Lower leg skin (tissue), 4 donors: ENCODE measurements at regions not wholly inside any gene's neighbourhood (a gene's known extent, or its start where the extent isn't known, plus 50 kb on each side); places are given as distances from the start of the nearest gene placed in this dataset.

ENCODE experiments used
- DNase-seq, 2 donors: peaks; one replicate each; pipeline ENCODE4 v3.0.0-alpha.2; 2019; ENCODE audit warnings: low spot score in 2 of 2
- H3K4me3 ChIP-seq: fragments of 200-600 bp; sonication (generic); 2 replicates; pipeline ENCODE4 v1.5.1; 2017; ENCODE audit warnings: mild to moderate bottlenecking, low read depth; ENCODE audit not compliant: poor library complexity, severe bottlenecking
- CTCF ChIP-seq, 3 donors: fragments of 450-650 bp; IDR thresholded peaks; one replicate each; pipeline ENCODE4 v1.5.1; 2016; ENCODE audit warnings: antibody characterized with exemption in 3 of 3, mild to moderate bottlenecking in 3 of 3, moderate library complexity in 2 of 3
- POLR2A ChIP-seq, 2 donors: fragments of 450-650 bp; IDR thresholded peaks; one replicate each; pipeline ENCODE4 v1.6.1; 2016 to 2017; ENCODE audit warnings: antibody characterized with exemption in 2 of 2, mild to moderate bottlenecking in 1 of 2, moderate library complexity in 1 of 2
- WGBS, 2 donors: methylation state at CpG; one replicate each; pipeline ENCODE4 v1.1.5; 2018; 5-methylcytosine and 5-hydroxymethylcytosine counted together
- intact Hi-C: fragments of 100-400 bp; cut with DNase I; formaldehyde crosslinking; loops from one replicate; pipeline ENCODE4 v1.15.0; 2023; ENCODE audit warnings: low total_unique reads

GRCh38 chr9:118786877-118787276 lies 582.4 kb downstream of the BRINP1 start:
- no peak for DNase-seq
- 52 to 62% methylated on average over 3 of the region's 3 CpGs for WGBS, 2 donors

GRCh38 chr9:118809160-118809625 lies 560.0 kb downstream of the BRINP1 start:
- WGBS, 2 donors = 70 to 90% methylated on average over 22 to 39 of the region's 47 CpGs
- intact Hi-C loops = no loop called here
- no peak for DNase-seq
- TF ChIP-seq POLR2A (IDR thresholded peaks at IDR 0.05) (no peak), CTCF (IDR thresholded peaks at IDR 0.05) (no peak)
- no peak overlapping the region for H3K4me3 ChIP-seq

More at GRCh38 chr9:118786877-118787276, 582.4 kb downstream of the BRINP1 start:
- TF ChIP-seq CTCF (IDR thresholded peaks at IDR 0.05) (no peak), POLR2A (IDR thresholded peaks at IDR 0.05) (no peak)
- H3K4me3 ChIP-seq = no peak overlapping the region
- intact Hi-C loops = no loop called here

GRCh38 chr9:118829334-118829733 lies 539.9 kb downstream of the BRINP1 start:
- no peak for TF ChIP-seq POLR2A (IDR thresholded peaks at IDR 0.05)
- TF ChIP-seq CTCF (IDR thresholded peaks at IDR 0.05) = no peak
- intact Hi-C loops = no loop called here
- no peak overlapping the region for H3K4me3 ChIP-seq
- DNase-seq = no peak

- intact Hi-C loops = no loop called here
- DNase-seq = no peak
- H3K4me3 ChIP-seq = no peak overlapping the region
- 72 to 73% methylated on average over 5 of the region's 5 CpGs for WGBS, 2 donors
- TF ChIP-seq CTCF (IDR thresholded peaks at IDR 0.05) (no peak), POLR2A (IDR thresholded peaks at IDR 0.05) (no peak)
Measured at GRCh38 chr9:118832371-118832770, 536.9 kb downstream of the BRINP1 start.

GRCh38 chr9:118836891-118837290 lies 532.3 kb downstream of the BRINP1 start:
- WGBS, 2 donors = 59 to 60% methylated on average over 2 of the region's 2 CpGs
- no peak for DNase-seq
- intact Hi-C loops = no loop called here
- TF ChIP-seq POLR2A (IDR thresholded peaks at IDR 0.05) (no peak), CTCF (IDR thresholded peaks at IDR 0.05) (no peak)
- H3K4me3 ChIP-seq = no peak overlapping the region

- no peak for DNase-seq
- intact Hi-C loops = no loop called here
- no peak overlapping the region for H3K4me3 ChIP-seq
- WGBS, 2 donors = 82 to 87% methylated on average over 6 of the region's 6 CpGs
- no peak for TF ChIP-seq POLR2A (IDR thresholded peaks at IDR 0.05)
Measured at GRCh38 chr9:118871531-118871930, 497.7 kb downstream of the BRINP1 start.
